ENCODE measurements at regions not wholly inside any gene's neighbourhood (a gene's known extent, or its start where the extent isn't known, plus 50 kb on each side); places are given as distances from the start of the nearest gene placed in this dataset.

- no peak for DNase-seq
Measured at GRCh38 chr20:62563561-62563960, 78.7 kb upstream of the SLCO4A1 start.

- DNase-seq = no peak
Measured at GRCh38 chr20:62564456-62565245, 77.7 kb upstream of the SLCO4A1 start.

DNA sequence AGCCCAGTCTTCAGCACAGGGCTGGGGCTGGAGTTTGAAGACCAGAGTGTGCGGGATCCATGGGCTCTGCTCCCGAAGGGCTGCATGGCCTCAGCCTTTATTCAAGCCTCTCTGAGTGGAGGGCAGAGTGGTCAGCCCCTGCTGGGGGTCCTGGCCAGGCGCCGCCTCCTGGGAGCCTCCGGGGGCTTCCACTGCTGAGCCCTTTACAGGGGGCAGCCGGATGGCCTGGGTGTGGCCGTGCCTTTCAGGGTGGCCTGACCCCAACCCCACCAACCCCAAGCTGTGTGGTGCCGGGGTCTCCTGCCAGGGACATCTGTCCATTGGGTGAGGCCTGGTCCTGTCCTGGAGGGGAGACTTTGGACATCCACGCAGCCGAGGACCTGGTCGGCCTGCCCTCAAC is 76.0 kb upstream of the SLCO4A1 start:
- DNase-seq = no peak

DNA sequence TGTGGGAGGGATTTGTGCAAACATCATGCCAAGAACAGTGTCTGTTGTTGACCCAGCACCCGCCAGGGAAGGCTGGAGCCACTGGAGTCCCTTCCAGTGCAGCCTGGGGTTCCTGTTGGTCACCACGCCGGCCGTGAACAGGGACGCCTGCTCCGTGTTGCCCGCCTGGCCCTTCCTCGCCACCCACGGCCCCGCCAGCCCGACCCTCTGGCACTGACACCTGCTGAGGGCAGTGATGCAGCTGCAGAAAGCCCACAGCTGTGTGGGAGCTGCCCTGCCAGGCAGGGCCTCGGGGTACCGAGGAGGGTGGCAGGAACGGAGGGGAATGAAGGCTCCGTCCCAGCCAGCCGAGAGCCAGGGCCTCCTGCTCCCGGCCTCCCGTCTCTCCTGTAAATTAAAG is 75.5 kb upstream of the SLCO4A1 start:
- DNase-seq = no peak

DNA sequence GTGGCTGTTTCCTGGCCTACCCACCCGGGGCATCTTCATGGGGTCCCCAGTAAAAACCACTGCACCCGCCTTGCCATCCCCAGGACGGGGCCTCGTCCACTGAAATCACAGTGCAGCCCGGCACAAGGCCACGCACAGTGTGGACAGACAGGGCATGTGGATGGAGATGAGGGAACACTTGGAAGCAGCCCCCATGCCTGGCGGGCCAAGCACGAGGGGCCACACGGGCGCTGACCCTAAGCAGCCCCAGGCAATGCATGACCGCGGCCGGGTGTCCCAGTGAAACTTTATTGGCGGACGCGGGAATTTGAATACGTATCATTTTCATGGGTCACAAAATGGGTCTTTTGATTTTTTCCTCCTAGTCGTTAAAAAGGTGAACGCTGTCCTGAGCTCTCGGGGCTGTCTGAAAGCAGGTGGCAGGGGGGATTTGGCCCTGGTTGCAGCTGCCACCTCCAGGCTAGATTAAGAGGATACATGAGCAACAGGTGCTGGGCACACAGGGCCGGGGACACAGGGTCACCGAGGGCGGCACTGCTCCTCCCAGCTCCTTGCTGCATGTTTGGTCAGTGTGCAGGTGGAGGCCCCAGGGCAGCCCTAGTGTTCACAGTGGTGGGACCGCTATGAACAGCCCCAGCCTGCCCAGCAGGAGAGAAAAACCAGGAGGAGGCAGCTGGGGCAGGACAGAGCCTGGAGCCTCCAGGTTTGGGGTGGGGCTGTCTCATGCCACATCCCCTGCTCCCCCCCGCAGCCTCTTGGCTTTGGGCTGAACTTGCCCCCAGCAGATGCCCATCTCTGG is 74.9 kb upstream of the SLCO4A1 start:
- no peak for DNase-seq

DNA sequence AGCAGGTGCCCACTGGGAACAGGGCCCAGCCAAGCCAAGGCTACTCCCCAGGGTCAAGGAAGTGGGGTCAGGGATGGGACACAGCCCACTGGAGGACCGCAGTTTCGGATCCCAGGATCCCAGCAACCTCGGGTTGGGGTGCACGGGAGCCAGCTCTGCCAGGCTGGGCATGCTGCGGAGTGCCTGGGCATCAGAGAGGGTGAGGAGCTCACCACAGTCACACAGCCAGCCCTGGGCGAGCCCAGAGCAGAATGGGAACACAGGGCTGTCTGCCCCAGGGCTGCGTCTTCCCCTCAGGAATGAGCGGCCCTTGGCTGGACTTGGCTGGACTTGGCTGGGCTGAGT is 74.3 kb upstream of the SLCO4A1 start:
- DNase-seq = no peak

GRCh38 chr20:62569615-62570014 is 72.7 kb upstream of the SLCO4A1 start:
- DNase-seq = no peak

- DNase-seq = no peak
Measured at GRCh38 chr20:62570403-62570802, 71.9 kb upstream of the SLCO4A1 start.

- DNase-seq = no peak
Measured at GRCh38 chr20:62570897-62571668, 71.2 kb upstream of the SLCO4A1 start.

DNA sequence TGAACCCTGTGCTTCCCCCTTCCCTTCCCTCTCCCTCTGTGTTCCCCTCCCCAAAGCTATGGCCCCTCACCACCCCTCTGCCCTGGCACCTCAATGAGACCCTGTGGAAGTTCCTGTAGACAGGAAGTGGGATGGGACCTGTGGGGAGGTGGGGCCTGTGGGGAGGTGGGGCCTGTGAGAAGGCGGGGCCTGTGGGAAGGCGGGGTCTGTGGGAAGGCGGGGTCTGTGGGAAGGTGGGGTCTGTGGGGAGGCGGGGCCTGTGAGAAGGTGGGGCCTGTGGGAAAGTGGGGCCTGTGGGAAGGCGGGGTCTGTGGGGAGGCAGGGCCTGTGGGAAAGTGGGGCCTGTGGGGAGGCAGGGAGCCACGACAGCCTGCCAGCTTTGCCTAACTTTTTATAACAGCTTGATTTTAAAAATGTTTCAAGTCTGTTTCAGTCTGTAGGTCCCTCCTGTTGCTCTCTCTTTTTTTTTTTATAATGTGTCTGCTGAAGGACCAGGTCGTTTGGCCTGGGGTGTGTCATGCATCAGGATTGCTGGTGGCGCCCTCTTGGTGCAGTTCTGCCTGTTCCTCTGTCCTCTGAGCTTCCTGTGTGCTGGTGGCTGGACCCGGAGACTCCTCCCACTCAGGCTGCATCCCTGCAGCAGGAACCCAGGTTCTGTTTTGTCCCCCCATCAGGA is 70.5 kb upstream of the SLCO4A1 start:
- no peak for DNase-seq

- no peak for DNase-seq
Measured at GRCh38 chr20:62572980-62573379, 69.3 kb upstream of the SLCO4A1 start.

DNA sequence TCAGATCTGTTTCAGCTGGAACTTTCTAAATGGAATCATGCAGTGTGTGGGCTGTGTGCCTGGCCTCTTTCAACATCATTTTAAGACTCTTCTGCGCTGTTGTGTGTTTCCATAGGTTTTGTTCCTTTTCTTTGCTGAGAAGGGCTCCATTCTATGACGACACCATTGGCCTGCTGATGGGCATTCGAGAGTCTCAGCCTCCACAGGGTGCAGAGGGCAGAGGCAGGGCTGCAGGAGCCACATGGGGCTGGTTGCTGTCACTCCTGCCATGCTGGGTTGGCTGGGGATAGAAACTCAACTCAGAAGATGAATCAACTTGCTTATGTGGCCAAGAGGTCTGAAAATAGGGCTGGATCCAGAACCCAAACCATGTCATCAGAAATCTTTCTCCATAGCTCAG is 68.5 kb upstream of the SLCO4A1 start:
- no peak for DNase-seq

GRCh38 chr20:62574230-62574993 is 67.9 kb upstream of the SLCO4A1 start:
- no peak for DNase-seq

DNA sequence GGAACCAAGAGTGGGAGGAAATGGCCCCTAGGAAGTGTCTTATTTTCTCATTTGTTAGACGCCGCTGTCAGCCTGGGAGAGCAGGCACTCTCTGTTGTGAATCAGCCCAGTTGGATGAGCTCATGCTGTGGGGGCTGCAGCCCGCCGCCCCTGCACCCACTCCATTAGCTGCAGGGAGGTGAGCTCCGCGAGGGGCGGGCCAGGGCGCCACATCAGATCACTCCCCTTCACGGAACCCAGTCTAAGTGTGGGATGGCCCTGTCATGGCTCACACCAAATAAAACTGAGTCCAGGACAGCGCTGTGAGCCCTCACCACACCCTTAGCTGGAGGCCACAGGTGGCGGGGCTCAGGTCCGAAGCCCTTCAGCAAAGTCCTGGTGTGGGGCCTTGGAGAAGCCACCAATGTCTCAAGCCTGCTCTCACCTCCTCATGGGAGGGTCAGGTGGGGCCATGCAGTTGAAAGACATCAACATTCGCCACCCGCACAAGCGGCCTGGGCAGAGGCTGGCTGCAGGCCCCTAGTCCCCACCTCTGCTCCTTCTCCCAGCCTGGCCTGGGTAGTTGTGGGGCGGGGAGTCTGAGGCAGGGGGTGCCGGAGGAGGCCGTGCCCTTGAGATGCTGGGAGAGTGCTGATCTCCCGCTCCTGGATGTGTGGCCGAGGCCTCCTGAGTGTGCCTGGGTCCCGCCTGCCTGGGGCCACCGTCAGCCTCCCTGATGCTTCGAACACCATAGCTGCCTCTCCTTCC is 66.2 kb upstream of the SLCO4A1 start:
- DNase-seq = no peak

DNA sequence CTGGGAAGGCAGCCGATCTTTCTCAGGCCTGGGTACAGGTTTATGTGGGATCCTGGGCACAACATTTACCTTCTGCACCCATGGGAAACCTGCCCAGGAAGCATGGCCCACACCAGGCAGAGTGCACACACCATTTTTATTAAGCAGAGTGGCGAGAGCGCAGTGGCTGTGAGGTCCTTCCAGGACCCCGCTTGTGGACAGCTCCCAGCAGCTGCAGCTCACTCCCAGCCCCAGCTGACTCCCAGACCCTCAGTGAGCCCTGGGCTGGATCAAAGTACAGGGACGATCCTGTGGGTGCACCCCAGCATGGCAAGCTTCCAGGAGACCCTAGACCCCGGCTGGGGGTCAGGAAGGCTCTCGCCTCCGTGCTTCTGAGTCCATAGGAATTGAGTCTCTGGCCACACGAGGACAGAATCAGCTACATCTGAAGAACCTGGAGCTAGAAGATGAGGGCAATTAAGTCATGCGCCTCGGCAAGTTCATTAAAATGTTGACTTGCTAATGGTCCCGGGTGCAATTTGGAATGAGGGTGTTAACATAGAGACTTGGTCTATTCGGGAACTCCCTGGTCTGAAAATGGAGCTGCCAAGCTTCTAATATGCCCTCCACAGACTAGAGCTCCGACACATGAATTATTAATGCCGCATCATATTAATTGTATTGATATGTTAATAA is 65.4 kb upstream of the SLCO4A1 start:
- no peak for DNase-seq

DNA sequence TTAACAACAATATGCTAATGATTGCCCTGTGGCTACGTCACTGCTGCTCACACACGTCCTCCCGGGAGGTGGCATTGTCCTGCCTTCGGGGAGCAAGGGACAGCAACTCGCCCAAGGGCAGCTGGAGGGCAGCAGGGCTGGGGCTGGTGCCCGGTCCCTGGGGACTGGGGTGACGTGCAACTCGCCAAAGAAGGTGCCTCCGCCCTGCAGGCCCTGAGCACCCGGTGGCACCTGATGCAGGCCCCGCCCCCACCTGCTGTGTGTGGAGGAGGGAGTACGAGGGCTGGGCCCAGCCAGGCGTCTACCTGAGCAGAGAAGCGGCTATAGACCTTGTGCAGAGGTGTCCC is 64.8 kb upstream of the SLCO4A1 start:
- no peak for DNase-seq

DNA sequence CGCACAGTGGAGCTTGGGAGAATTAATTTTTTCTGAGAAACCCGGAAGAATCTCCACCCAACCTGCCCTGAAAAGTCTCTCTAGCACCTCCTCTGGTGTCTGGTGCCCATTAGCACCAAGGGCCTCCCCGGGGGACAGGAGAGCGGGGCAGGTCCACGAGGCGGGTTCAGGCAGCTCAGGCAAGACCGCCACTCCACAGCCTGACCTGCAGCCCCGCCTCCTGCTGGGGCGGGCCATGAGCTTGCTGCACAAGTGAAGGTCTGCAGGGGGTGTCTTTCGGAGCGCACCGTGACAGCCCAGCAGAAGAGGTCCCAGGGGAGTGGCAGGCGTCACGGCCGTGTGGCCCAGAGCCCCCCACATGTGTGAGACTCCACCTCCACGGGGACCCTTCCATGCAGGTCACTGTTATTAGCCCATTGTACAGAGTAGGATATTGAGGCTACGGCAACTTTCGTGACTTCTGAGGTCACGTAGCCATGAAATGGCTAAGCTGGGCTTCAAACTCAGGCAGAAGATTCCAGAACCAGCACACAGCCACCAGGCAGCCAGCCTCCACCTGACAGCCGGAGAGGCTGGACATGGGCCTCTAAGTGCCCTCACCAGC is 63.9 kb upstream of the SLCO4A1 start:
- no peak for DNase-seq

DNA sequence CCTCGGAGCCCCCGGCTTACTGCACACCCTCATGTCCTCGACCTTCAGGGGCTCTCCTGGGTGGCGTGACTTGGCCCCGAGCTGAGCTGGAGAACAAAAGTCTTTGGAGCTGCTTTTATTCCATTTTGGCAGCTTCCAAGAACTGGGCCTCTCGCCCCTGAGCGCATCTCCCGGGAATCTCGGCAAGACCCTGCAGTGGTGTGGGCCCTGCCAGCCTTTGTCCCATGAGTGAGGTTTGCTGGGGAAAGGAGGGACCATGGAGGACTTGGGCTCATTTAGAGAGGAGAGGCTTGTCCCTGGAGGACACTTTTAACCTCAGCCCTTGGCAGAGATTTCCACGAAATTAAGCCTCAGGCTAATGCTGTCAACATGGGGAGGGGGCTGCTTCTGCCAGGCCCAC is 62.3 kb upstream of the SLCO4A1 start:
- no peak for DNase-seq

- DNase-seq = no peak
Measured at GRCh38 chr20:62580733-62581132, 61.6 kb upstream of the SLCO4A1 start.

- no peak for DNase-seq
Measured at GRCh38 chr20:62581308-62581707, 61.0 kb upstream of the SLCO4A1 start.

GRCh38 chr20:62581806-62582205 is 60.5 kb upstream of the SLCO4A1 start:
- DNase-seq = no peak
